Testis (tissue), 2 donors: ENCODE measurements at regions not wholly inside any gene's neighbourhood (a gene's known extent, or its start where the extent isn't known, plus 50 kb on each side); places are given as distances from the start of the nearest gene placed in this dataset.

Experiments
- DNase-seq: peaks from one replicate; pipeline ENCODE4 v3.0.0-alpha.2; 2019
- H3K27ac ChIP-seq, 2 donors: fragments of 200-600 bp; sonication (generic); one replicate each; pipeline ENCODE4 v1.5.1; 2019
- H3K27me3 ChIP-seq: fragments of 200-600 bp; sonication (generic); one replicate; pipeline ENCODE4 v1.5.1; 2019
- H3K36me3 ChIP-seq: fragments of 200-600 bp; sonication (generic); one replicate; pipeline ENCODE4 v1.5.1; 2017; ENCODE audit warnings: low read depth; ENCODE audit errors: missing control alignments
- H3K4me1 ChIP-seq: fragments of 200-600 bp; sonication (generic); one replicate; pipeline ENCODE4 v1.5.1; 2019
- H3K4me3 ChIP-seq, 2 donors: fragments of 200-600 bp; sonication (generic); one replicate each; pipeline ENCODE4 v1.5.1; 2017 to 2019
- H3K9me3 ChIP-seq: fragments of 200-600 bp; sonication (generic); one replicate; pipeline ENCODE4 v1.5.1; 2017
- CTCF ChIP-seq, 3 experiments: fragments of 450-650 bp in 2 of 3; fragments of 200-600 bp in 1 of 3; sonication (generic) in 1 of 3; IDR thresholded peaks; one replicate each; pipeline ENCODE4 v1.5.1; 2016 to 2019; ENCODE audit warnings: antibody characterized with exemption in 3 of 3, mild to moderate bottlenecking in 2 of 3, moderate library complexity in 1 of 3
- POLR2A ChIP-seq: fragments of 450-650 bp; IDR thresholded peaks from one replicate; pipeline ENCODE4 v1.6.1; 2017; ENCODE audit warnings: antibody characterized with exemption, mild to moderate bottlenecking, moderate library complexity
- WGBS, 2 donors: methylation state at CpG; one replicate each; pipeline ENCODE4 v1.1.5; 2018; 5-methylcytosine and 5-hydroxymethylcytosine counted together
- intact Hi-C: fragments of 100-400 bp; cut with DNase I; formaldehyde crosslinking; loops from one replicate; pipeline ENCODE4 v1.15.1; 2023; ENCODE audit warnings: low total_unique reads

GRCh38 chr2:6421888-6422287 lies 443.8 kb downstream of the CMPK2 start:
- Histone ChIP-seq H3K4me1 (no peaks in the 10 kb centered on the region), H3K27ac (no peak overlapping the region), H3K9me3 (no peaks in the 10 kb centered on the region), H3K27me3 (no peaks in the 10 kb centered on the region), H3K36me3 (no peaks in the 10 kb centered on the region), H3K4me3 (no peak overlapping the region)
- DNase-seq = no peak
- WGBS, 2 donors = 50 to 54% methylated on average over 4 of the region's 4 CpGs
- TF ChIP-seq CTCF (IDR thresholded peaks at IDR 0.05) = no peak
- no peak for TF ChIP-seq POLR2A
- intact Hi-C loops = no loop called here

DNA sequence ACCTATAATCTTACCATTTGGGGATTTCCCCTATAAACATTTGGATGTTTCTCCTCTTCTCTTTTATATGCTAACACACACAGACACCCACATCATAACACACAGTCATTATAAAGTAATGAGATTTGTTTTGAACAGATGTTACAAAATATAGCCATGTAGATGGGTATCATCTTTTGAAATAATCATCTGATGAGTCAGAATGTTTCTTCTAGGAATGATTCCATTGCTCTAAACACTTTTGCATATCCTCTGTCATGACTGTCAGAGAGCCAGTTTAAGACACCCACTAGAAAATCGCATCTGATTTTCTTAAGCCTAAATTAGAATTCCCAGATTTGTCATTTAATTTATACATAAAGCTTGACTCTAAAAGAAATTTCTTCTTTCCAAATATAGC lies 442.6 kb downstream of the CMPK2 start:
- H3K27ac ChIP-seq = no peak overlapping the region
- H3K9me3 ChIP-seq = no peaks in the 10 kb centered on the region
- H3K36me3 ChIP-seq = no peaks in the 10 kb centered on the region
- no peak for DNase-seq
- no peaks in the 10 kb centered on the region for H3K4me1 ChIP-seq
- no peak overlapping the region for H3K4me3 ChIP-seq
- WGBS, 2 donors = 88 to 100% methylated on average over 1 of the region's 1 CpG
- intact Hi-C loops = no loop called here
- TF ChIP-seq CTCF (IDR thresholded peaks at IDR 0.05) (no peak), POLR2A (no peak)
- no peaks in the 10 kb centered on the region for H3K27me3 ChIP-seq

DNA sequence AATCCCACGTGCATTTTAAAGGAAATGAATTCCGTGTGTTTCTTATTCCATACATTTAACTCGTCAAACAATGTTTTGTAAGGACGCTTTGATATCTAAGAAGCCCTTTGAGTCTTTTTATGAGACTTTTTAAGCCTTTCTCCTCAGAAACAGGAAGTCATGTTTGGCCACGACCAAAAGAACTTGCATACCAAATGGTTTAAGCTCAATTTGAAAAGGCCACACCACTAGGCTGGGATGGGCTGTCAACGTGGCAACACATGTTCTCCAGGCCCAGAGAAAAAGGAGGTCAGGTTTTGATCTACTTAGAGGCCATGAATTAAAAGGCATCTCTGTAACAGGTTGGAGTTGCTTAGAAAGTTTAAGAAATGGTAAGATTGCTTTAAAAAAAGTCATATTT lies 441.8 kb downstream of the CMPK2 start:
- TF ChIP-seq CTCF (IDR thresholded peaks at IDR 0.05) = no peak
- TF ChIP-seq POLR2A = no peak
- Histone ChIP-seq H3K27me3 (no peaks in the 10 kb centered on the region), H3K9me3 (no peaks in the 10 kb centered on the region), H3K27ac (no peak overlapping the region), H3K4me1 (no peaks in the 10 kb centered on the region), H3K36me3 (no peaks in the 10 kb centered on the region), H3K4me3 (no peak overlapping the region)
- 60 to 78% methylated on average over 6 of the region's 6 CpGs for WGBS, 2 donors
- intact Hi-C loops = no loop called here
- DNase-seq = no peak

DNA sequence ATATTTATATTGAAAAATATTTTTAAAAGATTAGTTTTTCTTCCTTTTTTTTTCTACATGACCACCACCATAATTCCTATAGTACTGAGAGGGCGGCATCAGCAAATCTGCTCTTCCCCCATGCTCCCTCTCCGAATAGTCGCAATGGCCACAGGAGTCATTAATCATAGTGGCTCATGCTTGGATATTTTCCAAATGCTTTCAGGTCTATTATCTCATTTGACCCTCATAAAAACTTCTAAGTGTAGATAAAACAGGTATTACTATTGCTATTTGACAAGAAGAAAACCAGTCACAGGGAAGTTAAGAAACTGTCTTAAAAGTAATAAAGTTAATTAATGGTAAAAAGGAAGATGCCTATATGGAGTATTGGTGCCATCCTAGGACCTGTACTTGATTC lies 440.7 kb downstream of the CMPK2 start:
- Histone ChIP-seq H3K4me1 (no peaks in the 10 kb centered on the region), H3K27ac (no peak overlapping the region), H3K27me3 (no peaks in the 10 kb centered on the region), H3K36me3 (no peaks in the 10 kb centered on the region), H3K4me3 (no peak overlapping the region), H3K9me3 (no peaks in the 10 kb centered on the region)
- TF ChIP-seq POLR2A (no peak), CTCF (IDR thresholded peaks at IDR 0.05) (no peak)
- DNase-seq = no peak
- intact Hi-C loops = no loop called here
- 53 to 77% methylated on average over 3 of the region's 3 CpGs for WGBS, 2 donors

- Histone ChIP-seq H3K27ac (no peak overlapping the region), H3K27me3 (no peaks in the 10 kb centered on the region), H3K9me3 (no peaks in the 10 kb centered on the region), H3K4me1 (no peaks in the 10 kb centered on the region), H3K4me3 (no peak overlapping the region), H3K36me3 (no peaks in the 10 kb centered on the region)
- 63 to 69% methylated on average over 19 of the region's 19 CpGs for WGBS, 2 donors
- no peak for DNase-seq
- no peak for TF ChIP-seq CTCF (IDR thresholded peaks at IDR 0.05)
- no peak for TF ChIP-seq POLR2A
- intact Hi-C loops = no loop called here
Measured at GRCh38 chr2:6429210-6429986, 436.3 kb downstream of the CMPK2 start.
